Endothelial cell (in vitro differentiated cells): ENCODE measurements at regions not wholly inside any gene's neighbourhood (a gene's known extent, or its start where the extent isn't known, plus 50 kb on each side); places are given as distances from the start of the nearest gene placed in this dataset.

ENCODE experiments used
- DNase-seq: peaks from one replicate; pipeline ENCODE4 v3.0.0; 2021; ENCODE audit warnings: low spot score
- H3K27ac Mint-ChIP-seq: one replicate; pipeline ENCODE4 v1.8.0; 2021; ENCODE audit warnings: mixed read lengths, inconsistent platforms; ENCODE audit not compliant: unreplicated experiment
- H3K27me3 Mint-ChIP-seq: one replicate; pipeline ENCODE4 v1.8.0; 2021; ENCODE audit warnings: mild to moderate bottlenecking, moderate library complexity, mixed read lengths, inconsistent platforms; ENCODE audit not compliant: unreplicated experiment
- H3K36me3 Mint-ChIP-seq: one replicate; pipeline ENCODE4 v1.8.0; 2021; ENCODE audit warnings: mild to moderate bottlenecking, low read depth, mixed read lengths, inconsistent platforms; ENCODE audit not compliant: unreplicated experiment
- H3K4me1 Mint-ChIP-seq: one replicate; pipeline ENCODE4 v1.8.0; 2021; ENCODE audit warnings: mild to moderate bottlenecking, mixed read lengths, inconsistent platforms; ENCODE audit not compliant: unreplicated experiment
- H3K4me3 Mint-ChIP-seq: one replicate; pipeline ENCODE4 v1.8.0; 2021; ENCODE audit warnings: mild to moderate bottlenecking, mixed read lengths, inconsistent platforms; ENCODE audit not compliant: unreplicated experiment
- H3K9me3 Mint-ChIP-seq: one replicate; pipeline ENCODE4 v1.8.0; 2021; ENCODE audit warnings: mixed read lengths, inconsistent platforms; ENCODE audit not compliant: unreplicated experiment
- CTCF ChIP-seq: fragments of 200-600 bp; sonication (generic); IDR thresholded peaks from one replicate; pipeline ENCODE4 v1.5.0; 2021; ENCODE audit warnings: antibody characterized with exemption; ENCODE audit not compliant: unreplicated experiment

DNA sequence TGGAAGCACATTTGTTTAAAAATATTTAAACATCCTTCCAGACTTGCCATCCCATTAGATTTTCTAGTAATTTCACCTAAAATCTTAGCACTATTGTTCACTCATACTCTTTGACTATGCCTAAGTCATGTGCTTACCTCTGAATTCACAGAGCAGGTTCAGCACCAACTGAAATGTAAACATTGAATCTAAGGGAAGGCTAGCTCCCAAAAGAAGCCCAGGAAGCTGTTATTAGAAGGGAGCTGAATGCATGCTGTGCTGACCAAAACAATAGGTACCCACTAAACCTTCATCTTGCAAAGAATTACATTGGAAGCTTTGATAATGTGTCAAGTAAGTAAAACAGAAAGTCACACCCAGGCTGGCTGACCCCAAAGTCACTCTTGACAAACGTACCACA, 571.3 kb downstream of the GABRG2 start:
- no peak for TF ChIP-seq CTCF
- H3K36me3 Mint-ChIP-seq: no peaks in the 10 kb centered on the region
- no peak for DNase-seq
- peaks cover 9% of the 10 kb centered on the region for H3K9me3 Mint-ChIP-seq
- no peaks in the 10 kb centered on the region for H3K27me3 Mint-ChIP-seq
- no peaks in the 10 kb centered on the region for H3K4me1 Mint-ChIP-seq
- H3K27ac Mint-ChIP-seq: no peak overlapping the region
- H3K4me3 Mint-ChIP-seq: no peak overlapping the region

DNA sequence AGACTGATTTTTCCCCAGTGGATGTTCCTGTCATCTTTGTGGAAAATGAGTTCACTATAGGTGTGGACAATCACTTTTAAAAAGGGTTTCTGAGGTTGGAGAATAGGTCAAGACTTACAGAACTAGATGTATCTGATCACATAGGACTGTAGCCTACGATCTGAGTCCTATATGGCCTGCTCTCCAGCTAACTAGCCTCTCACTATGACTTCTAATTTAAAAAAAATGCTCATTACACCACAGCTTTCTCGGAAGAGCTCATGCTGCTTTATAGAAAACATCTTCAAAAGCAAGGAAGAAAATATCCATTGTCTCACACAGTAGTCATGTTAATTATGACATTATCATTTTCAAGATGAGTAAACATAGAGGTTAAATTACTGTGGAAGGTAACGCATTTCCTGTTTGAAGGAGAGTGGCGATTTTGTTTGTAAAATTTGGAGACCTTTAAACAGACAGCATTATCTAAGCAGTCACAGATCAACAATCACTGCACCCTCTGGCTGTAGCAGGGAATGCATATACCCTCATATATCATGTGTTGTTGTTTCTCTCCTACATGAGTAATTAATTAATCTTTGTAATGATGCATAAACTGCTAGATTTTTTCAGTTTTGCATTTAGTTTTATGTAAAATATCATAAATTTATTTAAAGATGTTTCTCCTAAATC, 573.7 kb downstream of the GABRG2 start:
- TF ChIP-seq CTCF: no peak
- H3K4me1 Mint-ChIP-seq: no peaks in the 10 kb centered on the region
- DNase-seq: no peak
- no peaks in the 10 kb centered on the region for H3K36me3 Mint-ChIP-seq
- H3K4me3 Mint-ChIP-seq: no peak overlapping the region
- H3K27me3 Mint-ChIP-seq: no peaks in the 10 kb centered on the region
- no peaks in the 10 kb centered on the region for H3K9me3 Mint-ChIP-seq
- H3K27ac Mint-ChIP-seq: no peak overlapping the region

GRCh38 chr5:162654661-162655405, 587.3 kb downstream of the GABRG2 start:
- no peaks in the 10 kb centered on the region for H3K36me3 Mint-ChIP-seq
- no peak for DNase-seq
- H3K27me3 Mint-ChIP-seq: peaks cover 4% of the 10 kb centered on the region
- H3K4me3 Mint-ChIP-seq: no peak overlapping the region
- H3K4me1 Mint-ChIP-seq: no peaks in the 10 kb centered on the region
- H3K27ac Mint-ChIP-seq: no peak overlapping the region
- no peak for TF ChIP-seq CTCF
- H3K9me3 Mint-ChIP-seq: no peaks in the 10 kb centered on the region

DNA sequence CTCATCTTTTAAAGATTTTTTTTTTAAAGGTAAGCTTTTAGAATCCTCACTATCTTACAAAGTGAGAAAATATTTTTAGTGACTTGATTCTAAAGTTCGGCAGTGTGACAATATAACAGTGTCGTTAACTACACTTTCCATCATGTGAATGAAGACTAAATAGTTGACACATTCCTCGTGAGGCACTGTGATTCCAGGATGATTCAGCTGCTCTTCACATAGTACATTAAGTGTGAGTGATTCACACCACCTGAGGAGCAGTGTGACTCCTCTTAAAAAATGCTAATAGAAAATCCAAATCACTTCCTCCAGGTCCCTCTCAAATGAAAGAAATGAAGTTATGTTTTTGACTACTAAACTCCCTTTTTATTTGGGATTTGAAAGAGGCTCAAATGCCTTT, 589.5 kb downstream of the GABRG2 start:
- no peak for TF ChIP-seq CTCF
- no peak overlapping the region for H3K27ac Mint-ChIP-seq

GRCh38 chr5:162664846-162665245, 597.3 kb downstream of the GABRG2 start:
- Mint-ChIP-seq H3K36me3 (no peaks in the 10 kb centered on the region), H3K27ac (no peak overlapping the region), H3K4me3 (no peak overlapping the region), H3K9me3 (no peaks in the 10 kb centered on the region), H3K27me3 (no peaks in the 10 kb centered on the region), H3K4me1 (no peaks in the 10 kb centered on the region)
- no peak for DNase-seq
- no peak for TF ChIP-seq CTCF

More for the DNA sequence above, 589.5 kb downstream of the GABRG2 start:
- H3K4me1 Mint-ChIP-seq: no peaks in the 10 kb centered on the region
- no peak for DNase-seq
- H3K36me3 Mint-ChIP-seq: no peaks in the 10 kb centered on the region
- no peaks in the 10 kb centered on the region for H3K9me3 Mint-ChIP-seq
- H3K27me3 Mint-ChIP-seq: peaks cover 4% of the 10 kb centered on the region
- no peak overlapping the region for H3K4me3 Mint-ChIP-seq
